Kidney epithelial cell (primary cell): ENCODE measurements at regions not wholly inside any gene's neighbourhood (a gene's known extent, or its start where the extent isn't known, plus 50 kb on each side); places are given as distances from the start of the nearest gene placed in this dataset.

Source experiments
- DNase-seq: peaks from one replicate; pipeline ENCODE4 v3.0.0-alpha.2; 2010; ENCODE audit warnings: low read depth
- H3K27me3 ChIP-seq: 2 replicates; pipeline ENCODE4 v1.6.0; 2011; ENCODE audit warnings: low read length; ENCODE audit not compliant: control insufficient read depth, insufficient read depth
- H3K36me3 ChIP-seq: 2 replicates; pipeline ENCODE4 v1.5.1; 2011; ENCODE audit warnings: low read length; ENCODE audit not compliant: control insufficient read depth, insufficient read depth
- H3K4me3 ChIP-seq: 2 replicates; pipeline ENCODE4 v1.5.1; 2011; ENCODE audit warnings: low read depth, mild to moderate bottlenecking, control low read depth, low read length
- TF ChIP-seq, protein P1 (sequence below): IDR thresholded peaks from 2 replicates; pipeline ENCODE4 v1.5.1; 2011; ENCODE audit warnings: mild to moderate bottlenecking, moderate library complexity, low read length, control low read depth, inconsistent platforms; ENCODE audit not compliant: insufficient read depth, poor library complexity, severe bottlenecking

DNA sequence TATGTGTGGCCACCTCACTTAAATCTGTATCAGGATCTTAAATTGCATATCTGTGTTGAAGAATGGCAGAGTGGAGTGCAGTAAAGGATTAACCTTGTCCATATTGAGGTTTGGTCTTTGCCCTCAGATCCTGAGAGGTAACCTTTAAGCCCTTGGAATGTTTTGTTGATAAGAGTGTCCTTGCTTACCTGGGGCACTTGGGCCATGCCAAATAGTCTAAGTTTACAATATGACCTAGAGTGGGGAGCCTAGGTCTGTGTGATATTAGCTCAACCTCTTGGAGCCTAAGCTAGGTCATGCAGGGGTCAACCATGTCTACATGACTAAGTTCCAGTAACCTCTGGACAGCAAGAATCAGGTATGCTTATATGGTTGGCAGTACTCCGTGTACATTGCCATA, 792.5 kb downstream of the DIAPH3 start:
- H3K4me3 ChIP-seq = no peak overlapping the region

GRCh38 chr13:59373341-59373740, 790.4 kb downstream of the DIAPH3 start:
- no peaks in the 10 kb centered on the region for H3K36me3 ChIP-seq

More for the DNA sequence above, 792.5 kb downstream of the DIAPH3 start:
- Histone ChIP-seq H3K36me3 (no peaks in the 10 kb centered on the region), H3K27me3 (no peaks in the 10 kb centered on the region)
- TF ChIP-seq, protein P1, sequence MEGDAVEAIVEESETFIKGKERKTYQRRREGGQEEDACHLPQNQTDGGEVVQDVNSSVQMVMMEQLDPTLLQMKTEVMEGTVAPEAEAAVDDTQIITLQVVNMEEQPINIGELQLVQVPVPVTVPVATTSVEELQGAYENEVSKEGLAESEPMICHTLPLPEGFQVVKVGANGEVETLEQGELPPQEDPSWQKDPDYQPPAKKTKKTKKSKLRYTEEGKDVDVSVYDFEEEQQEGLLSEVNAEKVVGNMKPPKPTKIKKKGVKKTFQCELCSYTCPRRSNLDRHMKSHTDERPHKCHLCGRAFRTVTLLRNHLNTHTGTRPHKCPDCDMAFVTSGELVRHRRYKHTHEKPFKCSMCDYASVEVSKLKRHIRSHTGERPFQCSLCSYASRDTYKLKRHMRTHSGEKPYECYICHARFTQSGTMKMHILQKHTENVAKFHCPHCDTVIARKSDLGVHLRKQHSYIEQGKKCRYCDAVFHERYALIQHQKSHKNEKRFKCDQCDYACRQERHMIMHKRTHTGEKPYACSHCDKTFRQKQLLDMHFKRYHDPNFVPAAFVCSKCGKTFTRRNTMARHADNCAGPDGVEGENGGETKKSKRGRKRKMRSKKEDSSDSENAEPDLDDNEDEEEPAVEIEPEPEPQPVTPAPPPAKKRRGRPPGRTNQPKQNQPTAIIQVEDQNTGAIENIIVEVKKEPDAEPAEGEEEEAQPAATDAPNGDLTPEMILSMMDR = no peak
- no peak for DNase-seq

DNA sequence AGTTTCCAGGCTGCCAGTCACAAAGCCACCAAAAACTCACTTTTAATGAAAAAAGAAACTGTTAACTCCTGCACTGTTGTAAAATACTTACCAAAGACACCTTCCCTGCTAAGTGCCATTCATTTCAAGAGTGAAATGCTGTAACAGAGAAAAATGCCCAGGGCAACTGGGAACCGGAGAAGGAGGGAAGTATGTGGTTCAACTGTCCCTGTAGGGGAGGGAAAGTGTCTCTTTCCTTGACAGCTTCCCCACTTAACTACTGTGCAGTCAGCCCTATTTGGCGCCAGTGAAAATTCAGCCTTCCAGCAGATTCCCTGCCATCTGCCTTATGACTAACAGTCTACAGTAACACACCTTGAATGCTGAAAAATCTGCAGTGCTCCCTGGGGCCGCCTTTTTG, 789.0 kb downstream of the DIAPH3 start:
- DNase-seq = no peak
- TF ChIP-seq, protein P1 = no peak
- H3K36me3 ChIP-seq = no peaks in the 10 kb centered on the region
- no peaks in the 10 kb centered on the region for H3K27me3 ChIP-seq
- no peak overlapping the region for H3K4me3 ChIP-seq

More at GRCh38 chr13:59373341-59373740, 790.4 kb downstream of the DIAPH3 start:
- TF ChIP-seq, protein P1 = no peak
- no peaks in the 10 kb centered on the region for H3K27me3 ChIP-seq
- DNase-seq = no peak
- no peak overlapping the region for H3K4me3 ChIP-seq

DNA sequence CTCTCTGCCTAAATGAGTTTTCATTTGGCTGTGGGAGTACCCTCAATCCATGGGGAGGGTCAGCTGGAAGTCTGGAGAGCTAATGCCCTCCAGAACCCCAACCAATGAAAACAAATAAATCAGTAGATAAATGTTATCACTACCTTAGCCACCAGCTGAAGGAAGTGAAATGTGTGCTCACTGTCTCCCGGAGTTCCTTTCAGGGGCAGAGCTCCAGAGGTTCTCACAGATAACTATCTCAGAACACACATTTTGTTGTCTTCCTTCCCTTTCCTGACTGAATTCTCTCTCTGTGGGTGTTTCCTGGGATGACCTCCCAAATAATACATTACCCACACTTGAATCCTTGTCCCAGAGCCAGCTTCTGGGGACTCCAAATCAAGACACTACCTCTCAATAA, 779.6 kb downstream of the DIAPH3 start:
- H3K4me3 ChIP-seq = no peak overlapping the region
- no peaks in the 10 kb centered on the region for H3K27me3 ChIP-seq
- TF ChIP-seq, protein P1 = no peak
- DNase-seq = no peak
- H3K36me3 ChIP-seq = no peaks in the 10 kb centered on the region

- Histone ChIP-seq H3K27me3 (no peaks in the 10 kb centered on the region), H3K4me3 (no peak overlapping the region), H3K36me3 (no peaks in the 10 kb centered on the region)
- no peak for DNase-seq
- TF ChIP-seq, protein P1 = peak; percentile 92
Measured at GRCh38 chr13:59391696-59392095, 772.0 kb downstream of the DIAPH3 start.

- TF ChIP-seq, protein P1 = no peak
- no peak for DNase-seq
- Histone ChIP-seq H3K36me3 (no peaks in the 10 kb centered on the region), H3K27me3 (no peaks in the 10 kb centered on the region), H3K4me3 (no peak overlapping the region)
Measured at GRCh38 chr13:59392328-59392727, 771.4 kb downstream of the DIAPH3 start.
